Fibroblast of skin of back (primary cell): ENCODE measurements at regions not wholly inside any gene's neighbourhood (a gene's known extent, or its start where the extent isn't known, plus 50 kb on each side); places are given as distances from the start of the nearest gene placed in this dataset.
"Not testable (repeated sequence)": the region's sequence is repeated elsewhere in the genome, so short reads cannot be mapped to it uniquely, and the experiment has no call there.

ENCODE experiments used
- DNase-seq: peaks from one replicate; pipeline ENCODE4 v3.0.0-alpha.2; 2013

DNA sequence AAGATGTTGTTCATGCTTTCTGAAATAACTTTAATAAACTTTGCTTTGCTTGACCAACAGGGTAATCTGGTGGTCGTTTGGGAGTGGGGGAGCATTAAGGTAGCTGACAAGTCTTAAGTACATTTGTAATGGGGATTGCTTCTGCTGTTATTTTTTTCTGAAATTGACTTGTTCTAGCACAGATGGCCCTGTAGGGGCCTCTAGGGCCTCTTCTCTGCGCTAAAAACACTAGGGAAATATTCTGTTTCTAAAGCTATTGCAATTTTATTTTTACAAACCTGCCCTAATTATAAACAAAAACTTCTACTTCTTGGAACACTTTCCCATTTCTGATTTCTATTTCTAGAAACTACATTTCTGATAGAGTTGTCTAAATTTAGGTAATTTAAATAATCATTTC is 191.3 kb upstream of the KCNJ3 start:
- no peak for DNase-seq

DNA sequence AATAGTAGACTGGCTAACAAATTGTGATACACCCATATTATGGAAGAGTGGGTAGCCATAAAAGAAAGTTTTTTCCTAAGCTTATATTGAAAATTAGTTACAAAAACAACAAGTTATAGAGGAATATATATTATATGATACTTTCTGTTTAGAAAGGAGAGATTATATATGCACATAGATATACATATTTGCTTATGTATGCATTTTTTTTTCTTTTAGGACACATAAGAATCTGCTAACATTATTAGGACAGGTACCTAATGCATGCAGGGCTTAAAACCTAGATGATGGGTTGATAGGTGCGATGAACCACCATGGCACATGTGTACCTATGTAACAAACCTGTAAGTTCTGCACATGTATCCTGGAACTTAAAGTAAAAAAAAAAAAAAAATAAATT is 179.6 kb upstream of the KCNJ3 start:
- no peak for DNase-seq

DNA sequence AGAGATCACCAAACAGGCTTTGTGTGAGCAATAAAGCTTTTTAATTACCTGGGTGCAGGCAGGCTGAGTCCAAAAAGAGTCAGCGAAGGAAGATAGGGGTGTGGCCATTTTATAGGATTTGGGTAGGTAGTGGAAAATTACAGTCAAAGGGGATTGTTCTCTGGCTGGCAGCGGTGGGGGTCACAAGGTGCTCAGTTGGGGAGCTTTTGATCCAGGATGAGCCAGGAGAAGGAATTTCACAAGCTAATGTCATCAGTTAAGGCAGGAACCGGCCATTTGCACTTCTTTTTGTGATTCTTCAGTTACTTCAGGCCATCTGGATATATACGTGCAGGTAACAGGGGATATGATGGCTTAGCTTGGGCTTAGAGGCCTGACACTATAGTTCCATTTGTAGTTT is 177.5 kb upstream of the KCNJ3 start:
- DNase-seq = not testable (repeated sequence)

DNA sequence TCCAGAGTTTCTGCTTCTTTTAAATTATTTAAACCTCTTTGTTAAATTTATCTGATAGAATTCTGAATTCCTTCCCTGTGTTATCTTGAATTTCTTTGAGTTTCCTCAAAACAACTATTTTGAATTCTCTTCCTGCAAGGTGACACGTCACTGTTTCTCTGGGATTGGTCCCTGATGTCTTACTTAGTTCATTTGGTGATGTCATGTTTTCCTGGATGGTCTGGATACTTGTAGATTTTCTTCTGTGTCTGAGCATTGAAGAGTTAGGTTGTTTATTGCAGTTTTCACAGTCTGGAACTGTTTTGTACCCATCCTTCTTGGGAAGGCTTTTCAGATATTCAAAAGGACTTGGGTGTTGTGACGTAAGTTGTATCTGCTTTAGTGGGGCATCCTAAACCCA is 172.3 kb upstream of the KCNJ3 start:
- DNase-seq = no peak

DNA sequence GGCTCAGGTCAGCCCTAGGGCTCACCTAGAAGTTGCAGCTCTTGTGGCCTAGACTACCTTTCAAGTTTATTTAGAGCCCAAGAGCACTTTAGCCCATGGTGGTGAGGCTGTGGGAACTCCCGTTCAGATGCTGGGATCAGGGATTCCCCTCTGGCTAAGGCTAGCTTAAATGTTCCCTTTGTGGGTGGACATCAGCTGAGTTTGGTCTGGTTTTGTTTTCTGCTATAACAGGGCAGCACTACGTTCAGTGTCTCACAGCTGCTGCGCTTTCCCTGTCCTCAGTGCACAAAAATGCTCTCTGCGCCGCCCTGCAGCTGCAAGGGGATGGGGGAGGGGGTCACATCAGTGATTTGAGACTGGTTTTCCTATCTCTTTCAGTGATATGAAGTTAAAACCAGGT is 170.5 kb upstream of the KCNJ3 start:
- DNase-seq = no peak

DNA sequence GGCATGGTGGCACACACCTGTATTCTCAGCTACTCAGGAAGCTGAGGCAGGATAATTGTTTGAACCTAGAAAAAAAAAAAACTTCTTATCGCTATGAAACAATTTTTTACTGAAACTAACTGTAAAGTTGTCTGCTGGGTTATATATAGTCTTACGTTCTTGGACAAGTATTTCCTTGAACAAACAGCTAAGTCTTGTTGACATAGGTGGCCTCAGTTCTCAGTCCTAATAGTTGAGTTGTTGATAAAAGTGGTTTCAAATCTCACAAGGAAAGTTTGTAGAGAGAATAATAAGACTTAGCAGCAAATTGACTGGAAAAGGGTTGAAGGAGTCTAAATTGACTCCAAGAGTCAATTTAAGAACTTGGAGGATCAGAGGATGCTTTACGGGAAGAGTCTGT is 166.5 kb upstream of the KCNJ3 start:
- no peak for DNase-seq

DNA sequence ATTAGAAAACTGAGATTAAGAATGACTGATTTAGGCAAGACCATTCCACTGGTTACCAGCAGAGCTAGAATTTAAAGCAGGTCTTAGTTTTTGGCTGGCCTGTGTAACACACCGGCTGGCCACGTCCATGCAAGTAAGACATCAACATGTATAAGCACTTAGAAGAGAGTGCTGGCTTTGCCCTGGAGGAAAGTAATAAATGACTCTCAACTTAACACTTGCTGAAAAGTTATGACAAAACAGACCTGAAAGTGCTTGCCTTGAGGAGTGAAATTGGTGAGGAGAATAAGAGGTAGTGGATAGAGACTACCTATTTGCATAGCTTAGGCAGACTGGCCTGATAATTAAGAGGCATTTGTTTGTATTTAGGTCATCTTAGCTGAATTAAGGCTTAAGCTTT is 165.7 kb upstream of the KCNJ3 start:
- DNase-seq = no peak

DNA sequence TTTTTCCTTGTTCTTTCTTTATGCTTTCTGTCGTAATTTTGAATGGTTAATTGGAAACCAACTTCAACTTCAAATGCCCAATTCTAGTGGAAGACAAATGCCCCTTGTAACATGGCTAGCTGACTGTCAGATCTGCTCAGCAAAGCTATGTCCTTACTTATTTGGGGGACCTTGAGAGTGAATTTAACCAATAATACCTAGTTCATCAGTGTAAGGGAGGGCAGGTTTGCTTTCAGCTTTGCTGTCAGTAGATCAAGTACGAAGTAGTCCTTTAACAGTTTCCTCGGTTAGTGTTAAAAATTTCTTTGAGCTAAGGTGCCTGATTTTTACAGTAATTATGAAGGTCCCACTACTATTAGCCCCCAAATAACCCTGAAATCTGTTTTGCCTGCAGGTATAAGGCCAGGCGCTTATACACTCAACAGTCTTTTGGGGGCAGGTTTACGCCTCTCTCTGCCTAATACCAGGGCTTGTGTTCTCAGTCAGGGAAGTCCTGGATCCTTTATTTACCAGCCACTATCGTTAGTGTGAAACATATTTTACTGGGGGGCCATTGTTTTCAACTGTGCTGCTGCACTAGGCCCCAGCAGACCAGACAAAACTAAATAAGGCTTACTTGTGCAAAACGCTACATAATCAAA is 165.1 kb upstream of the KCNJ3 start:
- DNase-seq = no peak

DNA sequence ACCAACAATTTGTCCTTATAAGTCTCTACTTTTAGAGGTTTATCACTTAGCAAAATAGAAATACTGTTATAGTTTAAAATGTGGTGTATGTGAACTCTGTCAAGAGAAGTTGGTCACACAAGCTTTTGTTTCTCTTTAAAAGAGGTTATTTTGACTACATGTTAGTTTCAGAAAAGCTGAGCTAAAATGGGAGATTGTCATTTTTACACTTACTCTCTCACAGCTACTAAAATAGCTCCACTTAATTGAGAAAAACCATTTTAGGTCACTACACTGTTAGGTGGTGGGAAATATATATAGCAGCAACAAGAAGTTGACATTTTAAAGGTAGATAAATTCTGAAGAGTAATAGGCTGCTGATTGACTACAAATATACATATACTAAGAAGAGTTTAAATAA is 161.5 kb upstream of the KCNJ3 start:
- no peak for DNase-seq

DNA sequence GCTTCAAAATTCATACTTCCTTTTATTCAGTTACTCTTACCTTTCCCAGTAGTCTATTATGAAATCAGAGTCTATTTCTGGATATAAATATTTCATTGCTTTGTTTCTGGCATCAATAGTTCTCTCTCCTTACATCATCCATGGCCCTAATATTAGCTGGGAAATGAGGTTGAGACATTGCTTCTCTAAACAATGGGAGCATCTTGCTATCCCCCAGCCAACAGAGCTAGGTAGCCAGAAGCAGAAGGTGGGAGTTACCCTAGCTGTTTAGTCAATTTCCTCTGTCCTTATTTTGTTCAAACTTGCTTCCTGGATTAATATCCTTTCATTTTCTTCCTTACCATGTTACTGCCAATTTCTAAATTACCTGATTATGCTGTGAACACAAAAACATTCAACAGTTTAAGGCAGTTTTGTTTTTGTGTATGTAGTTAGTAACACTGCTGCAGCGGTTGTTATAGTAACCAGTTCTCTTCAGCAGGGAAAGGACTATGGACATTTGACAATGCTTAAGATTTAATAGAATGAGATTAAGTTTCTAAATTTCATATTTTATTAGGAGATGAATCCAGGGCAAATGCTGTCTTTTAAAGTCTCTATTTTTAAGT is 160.5 kb upstream of the KCNJ3 start:
- DNase-seq = no peak

DNA sequence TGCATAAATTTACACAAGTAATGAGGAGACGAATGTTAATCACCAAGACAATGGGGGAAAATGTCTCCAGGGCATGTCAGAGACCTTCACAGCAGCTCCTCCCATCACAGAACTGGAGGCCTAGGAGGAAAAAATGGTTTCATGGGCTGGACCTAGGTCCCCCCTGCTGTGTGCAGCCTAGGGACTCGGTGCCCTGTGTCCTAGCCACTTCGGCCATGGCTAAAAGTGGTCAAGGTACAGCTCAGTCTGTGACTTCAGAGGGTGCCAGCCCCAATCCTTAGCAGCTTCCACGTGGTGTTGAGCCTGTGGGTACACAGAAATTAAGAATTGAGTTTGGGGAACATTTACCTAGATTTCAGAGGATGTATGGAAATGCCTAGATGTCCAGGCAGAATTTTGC is 152.2 kb upstream of the KCNJ3 start:
- DNase-seq = no peak

DNA sequence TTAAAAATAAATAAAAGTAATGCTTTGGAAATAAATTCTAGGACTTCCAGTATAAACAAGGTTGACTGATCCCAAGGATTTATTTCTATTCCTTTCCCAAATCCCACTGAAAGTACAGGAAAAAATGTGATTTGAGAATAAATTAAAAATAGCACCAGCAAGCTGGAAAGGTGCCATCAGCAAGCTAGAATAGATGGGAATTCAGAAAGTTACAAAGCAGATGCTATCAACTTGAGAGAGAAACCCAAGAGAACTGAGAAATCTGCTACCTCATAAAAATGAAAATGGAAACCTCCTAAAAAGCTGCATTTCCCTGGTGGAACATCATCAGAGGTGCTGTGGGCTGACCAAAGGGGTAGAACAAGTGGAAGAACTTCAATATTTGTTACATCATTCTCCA is 148.6 kb upstream of the KCNJ3 start:
- DNase-seq = no peak

DNA sequence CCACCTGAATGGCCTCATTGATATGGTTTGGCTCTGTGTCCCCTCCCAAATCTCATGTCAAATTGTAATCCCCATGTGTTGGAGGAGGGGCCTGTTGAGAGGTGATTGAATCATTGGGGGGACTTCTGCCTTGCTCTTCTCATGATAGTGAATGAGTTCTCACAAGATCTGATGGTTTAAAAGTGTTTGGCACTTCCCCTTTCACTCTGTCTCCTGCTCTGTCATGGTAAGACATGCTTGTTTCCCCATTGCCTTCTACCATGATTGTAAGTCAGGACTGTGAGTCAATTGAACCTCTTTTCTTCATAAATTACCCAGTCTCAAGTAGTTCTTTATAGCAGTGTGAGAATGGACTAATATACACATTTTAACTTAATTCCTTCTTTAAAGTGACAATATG is 146.8 kb upstream of the KCNJ3 start:
- DNase-seq = no peak

DNA sequence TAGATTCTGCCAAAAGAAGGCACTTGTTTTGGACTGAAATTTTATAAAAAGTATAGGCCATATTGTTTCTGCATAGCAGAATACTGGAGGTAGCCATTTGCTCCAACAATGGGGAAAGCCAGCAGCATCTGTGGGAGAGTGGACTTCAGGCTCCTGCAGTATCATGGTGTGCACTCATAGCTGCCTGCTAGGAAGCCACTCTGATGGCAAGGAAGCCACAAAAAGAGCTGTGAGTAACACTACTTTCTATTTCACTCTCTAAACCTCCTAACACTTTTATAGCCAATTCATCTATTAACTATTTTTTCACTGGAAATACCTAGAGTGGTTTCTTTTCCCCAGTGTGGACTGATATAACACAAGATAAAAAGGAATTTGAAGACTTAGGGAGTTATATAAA is 144.4 kb upstream of the KCNJ3 start:
- no peak for DNase-seq

DNA sequence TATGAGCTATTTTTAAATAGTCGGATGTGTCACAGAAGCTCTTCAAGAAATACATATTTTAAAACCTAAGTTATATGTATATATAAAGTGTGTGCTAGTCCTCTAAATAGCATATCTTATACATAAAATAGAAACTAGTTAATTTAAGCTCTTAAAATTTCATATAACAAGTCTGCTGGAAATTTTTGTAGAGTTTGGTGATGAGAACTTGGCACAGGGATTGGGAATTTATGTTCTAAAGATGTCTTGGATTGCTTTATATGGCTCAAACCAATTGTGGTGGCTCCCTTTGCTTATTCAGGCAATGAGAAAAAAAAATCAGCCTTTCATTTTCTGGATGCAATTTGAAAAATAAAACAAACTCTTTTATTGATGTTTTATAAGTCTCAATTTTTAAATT is 142.8 kb upstream of the KCNJ3 start:
- no peak for DNase-seq

DNA sequence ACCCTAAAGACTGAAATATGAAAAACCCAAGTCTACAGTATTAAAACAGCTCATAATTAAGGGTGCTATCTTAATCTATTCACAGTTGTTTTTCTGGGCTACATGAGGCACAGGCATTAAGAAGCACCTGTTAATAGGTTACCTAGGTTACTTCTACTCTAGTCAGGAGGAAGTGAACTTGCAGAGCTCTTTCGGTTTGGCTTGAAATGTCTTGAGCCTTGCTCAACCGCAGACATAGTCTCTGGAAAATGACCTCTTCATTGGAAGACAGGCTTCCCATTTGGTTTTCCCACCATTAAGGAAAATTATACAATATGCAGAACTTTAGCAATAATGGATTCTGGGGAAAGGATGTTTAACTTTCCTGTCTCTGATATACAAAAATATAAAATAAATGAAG is 142.3 kb upstream of the KCNJ3 start:
- DNase-seq = no peak

DNA sequence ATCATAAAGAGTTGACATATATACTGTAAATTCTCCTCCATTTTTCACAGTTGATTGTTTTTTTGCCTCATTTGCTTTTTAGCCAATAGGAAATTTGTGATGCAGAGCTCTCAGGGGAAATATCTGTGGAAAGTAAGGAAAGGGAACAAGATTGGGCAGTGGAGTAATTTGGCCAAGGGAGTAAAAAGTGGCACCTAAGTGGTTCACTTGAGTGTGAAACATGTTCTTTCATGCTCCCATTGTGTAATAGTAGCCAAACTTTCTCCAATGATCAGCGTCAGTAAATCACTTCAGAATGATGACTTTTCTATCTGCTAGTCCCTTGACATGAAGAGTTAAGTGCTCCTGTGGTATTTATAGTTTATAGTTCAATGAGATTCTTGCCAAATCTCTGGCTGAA is 141.9 kb upstream of the KCNJ3 start:
- no peak for DNase-seq

DNA sequence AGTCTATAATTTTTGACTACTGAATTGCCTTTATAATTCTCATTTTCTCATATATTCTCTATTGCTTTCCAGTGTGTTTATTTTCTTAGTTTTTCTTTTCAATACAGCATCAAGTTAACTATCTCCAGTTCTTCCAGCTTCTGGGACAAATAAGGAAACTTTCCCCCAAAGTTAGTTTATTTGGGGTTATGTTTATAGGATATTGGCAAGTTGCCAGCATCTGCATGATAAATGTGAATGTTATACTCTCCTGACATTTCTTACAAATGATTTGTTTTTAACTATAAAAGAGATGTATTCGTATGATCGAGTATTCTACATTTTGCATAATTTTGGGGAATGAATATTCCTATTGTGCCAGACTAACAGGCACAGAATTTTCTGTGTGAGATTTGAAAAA is 140.6 kb upstream of the KCNJ3 start:
- DNase-seq = no peak

DNA sequence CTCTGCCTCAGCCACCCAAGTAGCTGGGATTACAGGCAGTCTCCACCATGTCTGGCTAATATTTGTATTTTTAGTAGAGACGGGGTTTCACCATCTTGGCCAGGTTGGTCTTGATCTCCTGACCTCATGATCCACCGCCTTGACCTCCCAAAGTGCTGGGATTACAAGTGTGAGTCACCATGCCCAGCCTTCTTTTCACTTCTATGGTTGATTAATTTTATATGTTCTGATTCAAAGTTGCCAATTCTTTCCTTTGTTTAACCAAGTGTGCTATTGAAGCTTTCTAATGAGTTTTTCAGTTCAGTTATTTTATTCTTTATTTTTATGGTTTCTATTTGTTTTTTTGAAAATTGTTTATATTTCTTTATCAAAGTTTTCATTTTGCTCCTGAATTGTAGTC is 133.1 kb upstream of the KCNJ3 start:
- DNase-seq = no peak

DNA sequence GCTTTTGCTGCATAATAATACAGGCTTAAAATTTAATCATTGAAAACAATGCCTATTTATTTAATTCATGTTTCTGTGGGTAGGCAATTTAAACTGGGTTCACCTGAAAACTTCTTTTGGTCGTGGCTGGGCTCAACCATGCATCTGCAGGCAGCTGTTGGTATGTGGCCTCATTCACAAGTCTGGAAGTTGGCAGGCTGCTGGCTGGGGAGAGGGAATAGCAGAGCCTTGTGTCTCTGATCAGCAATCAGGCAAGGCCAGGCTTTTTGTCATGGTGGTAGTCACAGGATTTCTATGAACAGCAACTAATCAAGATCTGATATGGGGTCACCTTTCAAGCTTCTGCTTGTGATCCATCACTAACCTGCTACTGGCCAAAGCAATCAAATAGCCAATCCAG is 130.1 kb upstream of the KCNJ3 start:
- DNase-seq = no peak

DNA sequence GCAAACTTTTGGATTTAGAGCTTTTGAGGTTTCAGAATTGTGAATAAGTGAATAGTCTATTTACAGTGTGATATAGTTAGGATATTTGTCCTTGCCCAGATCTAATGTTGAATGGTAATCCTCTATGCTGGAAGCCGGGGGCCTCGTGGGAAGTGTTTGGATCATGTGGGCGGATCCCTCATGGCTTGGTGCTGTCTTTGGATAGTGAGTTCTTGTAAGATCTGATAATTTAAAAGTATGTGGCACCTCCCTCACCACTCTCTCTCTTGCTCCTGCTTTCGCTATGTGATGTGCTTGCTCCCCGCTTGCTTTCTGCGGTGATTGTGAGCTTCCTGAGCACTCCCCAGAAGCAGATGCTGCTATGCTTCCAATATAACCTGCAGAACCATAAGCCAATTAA is 128.0 kb upstream of the KCNJ3 start:
- DNase-seq = no peak

DNA sequence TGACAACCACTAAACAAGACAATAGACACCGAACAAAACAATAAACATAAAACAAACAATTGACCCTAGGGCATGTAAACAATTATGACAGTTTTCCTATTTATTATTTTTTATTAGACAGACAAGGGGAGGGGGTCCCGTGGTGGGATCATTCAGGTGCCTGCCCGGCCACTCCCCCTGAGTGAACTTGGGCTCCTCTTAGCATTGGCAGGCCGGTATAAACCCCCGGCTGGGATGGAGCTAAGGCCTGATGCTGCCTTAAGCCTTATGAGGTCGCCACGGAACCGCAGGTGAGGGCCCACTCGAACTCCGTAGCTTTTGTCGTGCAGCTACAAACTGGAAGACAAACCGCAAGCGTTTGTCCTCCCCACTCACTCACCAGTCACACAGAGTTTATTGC is 121.8 kb upstream of the KCNJ3 start:
- DNase-seq = not testable (repeated sequence)

DNA sequence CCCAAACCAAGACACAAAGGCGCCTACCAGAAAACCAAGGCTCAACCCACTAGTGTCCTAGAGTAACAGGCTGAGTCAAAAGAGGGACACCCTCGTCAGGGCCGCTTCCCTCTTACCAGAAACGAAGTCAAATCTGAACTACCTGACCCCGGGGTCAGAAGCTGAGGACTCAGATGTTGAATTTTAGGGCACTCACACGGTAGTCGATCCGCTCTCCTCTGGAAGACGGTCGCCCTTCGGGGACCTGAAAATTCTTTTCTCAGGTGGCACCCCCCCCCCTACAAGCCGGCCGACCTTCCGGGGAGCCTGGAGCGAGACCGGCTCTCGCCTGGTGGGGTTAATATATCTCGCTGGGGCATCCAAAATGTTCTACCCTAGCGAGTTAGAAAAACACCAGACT is 121.1 kb upstream of the KCNJ3 start:
- DNase-seq = no peak

DNA sequence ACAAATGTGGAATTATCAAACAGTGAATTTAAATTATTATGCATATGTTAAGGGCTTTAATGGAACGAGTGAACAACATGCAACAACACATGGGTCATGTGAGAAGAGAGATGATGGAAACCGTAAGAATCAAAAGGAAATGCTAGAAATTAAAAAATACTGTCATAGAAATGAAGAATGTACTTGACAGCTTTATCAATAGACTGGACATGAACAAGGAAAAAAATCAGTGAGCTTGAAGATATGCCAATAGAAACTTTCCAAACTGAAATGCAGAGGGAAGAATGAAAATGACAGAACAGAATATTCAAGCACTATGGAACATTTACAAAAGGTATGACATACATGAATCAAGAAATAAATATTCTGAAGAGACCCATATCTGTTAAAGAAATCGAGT is 117.7 kb upstream of the KCNJ3 start:
- no peak for DNase-seq

DNA sequence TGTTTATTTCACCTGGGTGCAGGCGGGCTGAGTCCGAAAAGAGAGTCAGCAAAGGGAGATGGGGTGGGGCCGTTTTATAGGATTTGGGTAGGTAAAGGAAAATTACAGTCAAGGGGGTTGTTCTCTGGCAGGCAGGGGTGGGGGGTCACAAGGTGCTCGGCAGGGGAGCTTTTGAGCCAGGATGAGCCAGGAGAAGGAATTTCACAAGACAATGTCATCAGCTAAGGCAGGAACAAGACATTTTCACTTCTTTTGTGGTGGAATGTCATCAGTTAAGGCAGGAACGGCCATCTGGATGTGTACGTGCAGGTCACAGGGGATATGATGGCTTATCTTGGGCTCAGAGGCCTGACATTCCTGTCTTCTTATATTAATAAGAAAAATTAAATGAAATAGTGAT is 115.8 kb upstream of the KCNJ3 start:
- DNase-seq = not testable (repeated sequence)
